HG03196 (cell line): ENCODE measurements at regions not wholly inside any gene's neighbourhood (a gene's known extent, or its start where the extent isn't known, plus 50 kb on each side); places are given as distances from the start of the nearest gene placed in this dataset.

ENCODE experiments used
- ATAC-seq: cut with Tn5 transposase; IDR thresholded peaks from one replicate; pipeline ENCODE4 v1.9.1; 2021; ENCODE audit not compliant: unreplicated experiment

DNA sequence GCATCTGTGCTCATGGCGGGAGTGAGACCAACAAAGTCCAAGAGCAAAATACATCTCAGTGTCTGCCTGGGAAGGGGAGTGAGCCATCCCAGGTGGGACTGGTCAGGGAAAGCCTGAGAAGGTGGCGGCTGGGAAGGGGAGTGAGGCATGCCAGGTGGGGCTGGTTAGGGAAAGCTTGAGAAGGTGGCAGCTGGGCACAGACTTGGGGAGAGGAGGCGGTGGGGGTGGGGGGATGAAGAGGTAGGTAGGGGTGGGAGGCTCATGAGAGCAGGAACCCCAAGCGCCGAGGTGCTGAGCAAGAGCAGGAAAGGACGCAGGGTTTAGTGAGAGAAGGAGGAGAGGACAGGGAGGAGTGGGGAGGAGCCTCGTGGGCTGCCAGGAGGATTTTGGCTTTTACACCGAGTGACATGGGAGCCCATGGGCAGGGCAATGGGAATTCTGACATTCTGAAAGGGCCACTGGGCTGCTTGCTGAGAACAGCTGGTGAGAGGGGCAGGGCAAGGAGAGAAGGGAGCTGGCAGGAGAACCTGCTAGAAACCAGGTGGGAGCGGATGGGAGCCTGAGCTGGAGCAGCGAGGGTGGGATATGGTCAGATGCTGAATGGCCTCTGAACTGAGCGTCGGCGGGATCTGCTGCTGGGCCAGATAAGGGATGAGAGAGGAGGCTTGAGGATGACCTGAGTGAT lies 256.1 kb upstream of the RPL38 start:
- ATAC-seq, result no peak

- no peak for ATAC-seq
Measured at GRCh38 chr17:73947966-73948355, 255.5 kb upstream of the RPL38 start.

- no peak for ATAC-seq
Measured at GRCh38 chr17:73949903-73950592, 253.4 kb upstream of the RPL38 start.

GRCh38 chr17:73950593-73950914 lies 252.9 kb upstream of the RPL38 start:
- no peak for ATAC-seq

DNA sequence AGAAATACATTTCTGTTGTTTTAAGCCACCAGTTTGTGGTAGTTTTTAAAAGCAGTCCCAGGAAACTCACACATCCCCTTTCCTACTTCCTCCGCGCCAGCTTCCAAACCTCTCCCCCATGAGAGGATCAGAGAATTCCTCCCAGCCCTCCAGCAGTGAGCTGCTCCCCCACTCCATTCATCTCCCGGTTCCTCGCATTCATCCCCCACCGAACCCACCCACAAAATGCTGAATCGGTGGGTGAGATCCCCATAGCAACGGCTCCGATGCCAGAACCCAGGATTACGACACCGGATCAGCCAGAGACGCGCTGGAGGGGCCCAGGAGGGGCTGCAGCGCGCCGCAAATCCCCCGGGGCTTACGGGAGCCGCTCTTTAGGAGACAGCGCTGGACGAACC lies 251.4 kb upstream of the RPL38 start:
- no peak for ATAC-seq

- ATAC-seq, result no peak
Measured at GRCh38 chr17:73952480-73953205, 250.8 kb upstream of the RPL38 start.

DNA sequence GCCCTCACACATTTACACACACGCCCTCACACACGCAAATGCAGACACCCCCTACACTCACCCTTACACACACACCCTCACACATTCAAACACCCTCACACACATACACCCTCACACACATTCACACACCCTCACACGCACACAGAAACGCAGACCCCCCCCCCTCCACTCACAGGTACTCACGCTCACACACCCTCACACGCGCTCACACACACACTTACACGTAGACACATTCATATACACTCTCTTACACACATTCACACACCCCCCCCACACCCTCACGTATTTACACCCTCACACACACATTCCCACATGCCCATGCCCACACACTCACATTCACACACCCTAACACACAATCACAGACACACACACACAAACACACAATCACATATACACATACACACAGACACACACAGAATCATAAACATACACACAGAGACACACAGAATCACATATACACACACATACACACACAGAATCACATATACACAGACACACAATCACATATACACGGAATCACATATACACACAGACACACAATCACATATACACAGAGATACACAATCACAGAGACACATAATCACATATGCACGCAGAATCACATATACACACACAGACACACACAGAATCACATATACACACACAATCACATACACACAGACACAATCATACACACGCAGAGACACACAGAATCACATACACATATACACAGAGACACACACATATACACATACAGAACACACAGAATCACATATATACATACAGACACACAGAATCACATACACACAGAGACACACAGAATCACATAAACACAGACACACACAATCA lies 250.1 kb upstream of the RPL38 start:
- ATAC-seq, result no peak

GRCh38 chr17:73954951-73955350 lies 248.5 kb upstream of the RPL38 start:
- no peak for ATAC-seq

DNA sequence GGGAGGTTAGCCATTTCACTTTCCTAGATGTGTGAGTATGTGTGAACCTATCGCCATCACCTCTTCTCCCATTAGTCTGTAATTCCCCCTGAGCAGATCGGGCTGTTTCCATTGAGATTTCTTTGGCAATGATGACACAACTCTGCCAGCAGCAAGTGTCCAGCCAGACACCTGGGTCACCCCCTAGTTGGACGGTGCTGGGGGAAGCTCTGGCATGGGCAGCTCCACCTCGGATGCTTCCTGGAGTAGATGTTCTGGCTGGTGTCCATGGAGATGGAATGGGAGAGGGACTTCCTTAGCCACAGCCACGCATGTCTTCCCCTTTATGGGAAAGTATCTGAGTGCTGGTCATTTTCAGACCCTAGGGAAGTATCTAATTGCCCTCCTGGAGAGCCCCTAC lies 247.9 kb upstream of the RPL38 start:
- ATAC-seq, result no peak

DNA sequence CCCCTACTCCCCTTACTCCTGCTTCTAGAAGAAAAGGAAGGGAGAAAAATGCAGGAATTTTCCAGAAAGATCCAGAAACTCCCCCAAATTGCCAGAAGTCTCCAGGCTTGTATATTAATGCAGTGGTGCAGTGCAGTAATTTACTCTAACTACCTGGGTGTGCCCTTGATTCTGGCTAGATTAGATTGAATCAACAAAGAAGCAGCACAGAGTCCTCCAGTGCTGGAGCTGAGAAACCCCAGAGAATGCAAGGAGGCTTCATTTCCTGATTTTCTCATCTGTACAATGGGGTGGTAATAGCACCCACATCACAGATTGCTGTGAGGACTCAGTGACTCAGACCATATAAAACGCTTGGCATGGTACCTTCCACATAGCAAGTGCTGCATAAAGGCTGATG lies 247.3 kb upstream of the RPL38 start:
- no peak for ATAC-seq

DNA sequence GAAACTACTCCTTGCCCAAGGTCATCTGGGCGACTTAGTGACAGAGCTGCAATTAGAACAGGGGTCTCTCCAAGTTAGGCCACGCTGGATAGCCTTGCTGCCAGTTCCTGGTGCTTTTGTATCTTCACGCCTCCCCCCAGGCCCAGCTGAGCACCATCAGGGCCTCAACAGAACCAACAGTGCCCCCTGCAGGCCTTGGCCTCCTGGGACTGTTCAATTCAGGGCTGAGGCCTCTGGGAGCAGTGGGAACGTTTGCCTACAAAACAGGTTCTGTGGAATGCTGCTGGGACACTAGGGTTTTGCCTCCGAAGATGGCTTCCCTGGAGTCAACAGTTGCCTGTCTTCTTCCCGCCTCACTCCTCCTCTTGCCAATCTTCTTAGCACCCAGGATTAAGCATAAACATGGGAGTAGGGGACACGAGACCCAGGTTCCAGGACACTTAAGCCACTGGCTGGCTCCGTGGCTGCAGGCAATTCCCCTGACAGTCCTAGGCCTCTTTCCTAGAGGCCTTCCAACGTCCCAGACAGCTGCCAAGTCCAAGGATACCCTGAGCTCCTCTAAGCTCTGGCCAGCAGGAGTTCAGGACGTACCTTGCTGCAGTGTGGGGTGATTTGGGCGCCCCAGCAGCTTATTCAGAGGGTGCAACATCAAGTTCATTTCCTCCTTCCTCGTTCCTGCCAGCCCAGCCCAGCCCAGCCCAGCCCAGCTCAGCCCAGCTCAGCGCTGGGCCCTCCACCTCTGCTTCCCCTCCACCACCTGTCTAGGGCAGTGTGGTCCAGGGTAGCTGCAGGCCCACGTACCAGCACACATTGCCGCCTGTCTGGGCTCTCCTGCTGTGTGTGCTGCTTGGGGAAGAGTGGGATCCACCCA lies 246.6 kb upstream of the RPL38 start:
- ATAC-seq, result no peak

DNA sequence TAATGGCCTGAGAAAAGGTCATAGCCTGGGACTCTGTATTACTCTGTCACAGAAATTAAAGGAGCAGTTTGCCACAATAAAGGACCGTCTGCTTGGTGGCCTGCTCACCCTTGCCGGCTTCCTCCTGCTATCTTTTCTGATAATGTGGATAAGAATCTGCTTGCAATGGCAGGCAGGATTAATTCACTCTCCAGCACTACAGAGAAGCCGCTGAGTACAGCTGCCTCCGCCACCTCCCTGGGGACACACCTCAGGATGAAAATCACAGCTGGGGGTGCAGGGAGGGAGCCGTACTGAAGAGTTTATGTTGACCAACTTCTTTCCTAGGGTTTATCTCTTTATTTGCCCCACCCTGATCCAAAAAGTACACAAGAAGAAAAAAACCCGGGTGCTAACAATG lies 245.9 kb upstream of the RPL38 start:
- no peak for ATAC-seq

DNA sequence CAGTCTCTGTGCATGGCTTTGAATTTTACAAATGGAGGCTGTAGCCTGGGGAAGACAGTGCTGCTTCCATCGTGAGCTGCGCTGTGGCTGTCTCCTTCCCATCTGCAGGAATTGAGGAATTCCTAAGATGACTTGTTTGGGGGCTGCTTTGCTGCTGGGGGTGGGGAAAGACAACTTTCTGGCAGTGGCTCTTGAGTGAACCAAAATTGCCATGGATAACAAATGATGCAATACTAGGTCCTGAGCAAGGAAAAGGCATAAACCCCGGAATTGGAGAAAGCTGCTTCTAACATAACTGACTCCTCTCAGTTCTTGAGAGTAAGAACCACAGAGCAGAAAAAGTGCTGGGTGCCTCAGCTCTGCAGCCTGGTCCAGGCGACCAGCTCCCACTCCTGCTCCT lies 245.0 kb upstream of the RPL38 start:
- ATAC-seq, result no peak

GRCh38 chr17:73960469-73960868 lies 243.0 kb upstream of the RPL38 start:
- ATAC-seq, result no peak

DNA sequence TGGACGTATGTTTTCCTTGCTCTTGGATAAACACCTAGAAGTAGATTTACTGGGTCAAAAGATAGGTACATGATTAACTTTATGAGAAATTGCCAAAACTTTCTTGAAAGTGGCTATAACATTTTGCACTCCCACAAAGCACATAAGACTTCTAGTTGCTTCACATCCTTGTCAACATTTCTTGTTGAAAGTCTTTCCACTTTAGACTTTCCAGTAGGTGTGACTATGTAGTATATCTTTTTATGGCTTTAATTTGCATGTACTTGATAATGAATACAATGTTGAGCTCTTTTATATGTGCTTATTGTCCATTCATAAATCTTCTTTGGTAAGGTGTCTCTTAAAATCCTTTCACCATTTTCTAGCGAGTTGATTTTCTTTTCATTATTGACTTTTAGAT lies 241.2 kb upstream of the RPL38 start:
- ATAC-seq, result no peak

DNA sequence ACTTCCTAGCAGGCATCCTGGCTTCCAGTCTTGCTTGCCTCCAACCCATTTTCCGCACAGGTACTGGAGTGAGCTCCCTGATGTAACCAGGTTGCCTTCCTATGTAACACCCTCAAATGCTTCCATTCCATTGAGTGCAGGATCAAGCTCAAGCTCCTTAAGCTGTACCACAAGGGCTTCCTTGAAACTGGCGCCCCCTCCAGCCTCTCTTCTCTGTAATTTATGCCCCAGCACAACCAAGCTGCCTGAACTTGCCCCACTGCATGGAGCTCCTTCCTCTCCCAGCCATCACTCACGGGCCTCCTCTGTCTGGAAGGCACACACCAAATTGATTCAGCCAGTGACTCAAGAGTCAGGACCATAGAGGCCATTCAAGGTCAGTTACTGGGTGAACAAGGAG lies 234.8 kb upstream of the RPL38 start:
- no peak for ATAC-seq

DNA sequence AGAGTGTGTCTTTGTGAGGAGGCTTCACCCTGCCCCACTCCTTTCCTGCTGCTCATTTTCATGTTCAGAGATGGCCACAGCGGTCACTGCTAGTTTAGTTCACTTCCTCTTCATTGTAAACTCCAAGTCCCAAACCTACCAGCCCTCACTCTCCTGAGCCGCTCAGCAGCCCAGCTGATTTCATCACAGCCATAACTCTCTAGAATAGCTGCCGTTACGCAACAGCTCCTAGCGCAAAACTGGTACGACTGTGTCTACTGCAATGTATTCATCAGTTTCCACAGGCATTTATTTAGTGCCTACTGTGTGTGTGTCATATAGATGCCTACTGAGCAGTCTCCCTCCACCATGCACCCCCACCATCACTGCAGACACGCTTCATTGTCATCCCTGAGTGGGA lies 233.5 kb upstream of the RPL38 start:
- no peak for ATAC-seq

DNA sequence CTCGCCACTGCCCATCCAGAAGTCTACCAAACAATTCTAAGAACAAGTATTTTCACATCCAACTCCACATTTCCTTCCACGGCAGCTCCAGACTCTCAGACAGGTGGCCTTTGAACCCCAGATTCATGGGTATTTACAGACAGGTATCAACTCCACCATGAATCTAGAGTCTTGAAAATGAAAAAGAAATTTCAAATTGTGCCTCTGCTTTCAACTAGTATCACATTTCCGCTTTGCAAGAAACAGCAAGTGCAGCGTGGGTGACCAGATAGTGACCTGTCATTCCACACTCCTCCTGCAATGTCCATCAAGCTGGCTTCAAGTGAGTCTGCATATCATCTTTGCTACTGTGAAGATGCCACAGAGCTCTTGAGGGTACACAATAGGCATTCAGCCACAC lies 232.4 kb upstream of the RPL38 start:
- ATAC-seq, result no peak

DNA sequence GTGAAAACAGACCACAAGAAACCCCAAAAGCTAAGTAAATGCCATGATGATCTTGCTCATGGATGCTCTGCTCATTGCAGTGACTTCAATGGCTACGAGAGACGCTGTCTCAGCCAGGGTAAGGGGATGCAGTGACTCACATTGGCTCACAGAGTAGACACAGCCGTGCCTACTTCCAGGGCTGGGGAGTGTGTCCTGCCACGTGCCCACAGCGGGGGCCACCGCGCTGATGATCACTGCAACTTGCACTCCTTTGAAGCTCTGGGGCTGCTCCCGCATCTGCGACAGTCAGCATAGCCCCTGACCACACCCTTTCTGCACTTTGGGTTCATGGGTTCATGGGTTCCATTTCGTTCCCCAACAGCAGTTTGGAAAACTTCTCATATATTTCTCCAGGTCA lies 231.4 kb upstream of the RPL38 start:
- ATAC-seq, result no peak

- ATAC-seq, result no peak
Measured at GRCh38 chr17:73972901-73973300, 230.6 kb upstream of the RPL38 start.
